ENCODE measurements at regions not wholly inside any gene's neighbourhood (a gene's known extent, or its start where the extent isn't known, plus 50 kb on each side); places are given as distances from the start of the nearest gene placed in this dataset.

GRCh38 chr1:4301007-4301406 lies 353.4 kb upstream of the AJAP1 start:
- TF ChIP-seq, protein P1, sequence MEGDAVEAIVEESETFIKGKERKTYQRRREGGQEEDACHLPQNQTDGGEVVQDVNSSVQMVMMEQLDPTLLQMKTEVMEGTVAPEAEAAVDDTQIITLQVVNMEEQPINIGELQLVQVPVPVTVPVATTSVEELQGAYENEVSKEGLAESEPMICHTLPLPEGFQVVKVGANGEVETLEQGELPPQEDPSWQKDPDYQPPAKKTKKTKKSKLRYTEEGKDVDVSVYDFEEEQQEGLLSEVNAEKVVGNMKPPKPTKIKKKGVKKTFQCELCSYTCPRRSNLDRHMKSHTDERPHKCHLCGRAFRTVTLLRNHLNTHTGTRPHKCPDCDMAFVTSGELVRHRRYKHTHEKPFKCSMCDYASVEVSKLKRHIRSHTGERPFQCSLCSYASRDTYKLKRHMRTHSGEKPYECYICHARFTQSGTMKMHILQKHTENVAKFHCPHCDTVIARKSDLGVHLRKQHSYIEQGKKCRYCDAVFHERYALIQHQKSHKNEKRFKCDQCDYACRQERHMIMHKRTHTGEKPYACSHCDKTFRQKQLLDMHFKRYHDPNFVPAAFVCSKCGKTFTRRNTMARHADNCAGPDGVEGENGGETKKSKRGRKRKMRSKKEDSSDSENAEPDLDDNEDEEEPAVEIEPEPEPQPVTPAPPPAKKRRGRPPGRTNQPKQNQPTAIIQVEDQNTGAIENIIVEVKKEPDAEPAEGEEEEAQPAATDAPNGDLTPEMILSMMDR (IDR thresholded peaks at IDR 0.05) = no peak
- TF ChIP-seq POLR2A (IDR thresholded peaks at IDR 0.05) (no peak), EP300 (IDR thresholded peaks at IDR 0.05) (no peak)

Data from tibial nerve (tissue), 4 donors.